PC-3 (cell line): ENCODE measurements at regions not wholly inside any gene's neighbourhood (a gene's known extent, or its start where the extent isn't known, plus 50 kb on each side); places are given as distances from the start of the nearest gene placed in this dataset.

ENCODE experiments used
- CTCF ChIP-seq: fragments of 300-600 bp; sonication (generic); conservative IDR thresholded peaks from 2 replicates; pipeline ENCODE4 v1.5.1; 2017; ENCODE audit warnings: antibody characterized with exemption, low read depth, mild to moderate bottlenecking, low read length
- EZH2 ChIP-seq: fragments of 300-600 bp; sonication (generic); IDR thresholded peaks from one replicate; pipeline ENCODE4 v1.6.1; 2017; ENCODE audit warnings: antibody characterized with exemption, mild to moderate bottlenecking, low read length; ENCODE audit not compliant: unreplicated experiment
- EZH2phosphoT487 ChIP-seq: fragments of 300-600 bp; sonication (generic); IDR thresholded peaks from 2 replicates; pipeline ENCODE4 v1.6.1; 2018; ENCODE audit warnings: mild to moderate bottlenecking, antibody characterized with exemption, low read length, borderline replicate concordance

DNA sequence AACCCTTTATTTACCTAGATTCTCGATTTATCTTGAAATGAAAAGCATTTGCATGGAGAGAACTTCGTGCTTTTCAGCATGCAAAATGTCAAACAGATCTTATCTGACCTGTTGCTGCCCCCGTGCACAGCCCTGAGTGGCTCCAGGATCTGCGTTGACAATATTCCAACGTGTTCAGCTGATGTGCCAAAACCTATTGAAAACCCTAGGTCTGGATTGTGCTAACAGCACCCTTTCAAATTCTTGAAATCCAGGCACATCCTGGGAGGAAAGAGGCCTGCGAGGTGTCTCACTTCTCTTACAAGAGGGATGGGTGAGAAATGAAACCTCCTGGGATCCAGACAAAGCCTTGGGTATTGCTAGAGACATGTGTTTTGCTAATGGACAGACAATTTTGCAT is 231.8 kb downstream of the MAP2K4 start:
- TF ChIP-seq CTCF: no peak
- no peak for TF ChIP-seq EZH2
- TF ChIP-seq EZH2phosphoT487: no peak
